GM13977 (cell line): ENCODE measurements at regions not wholly inside any gene's neighbourhood (a gene's known extent, or its start where the extent isn't known, plus 50 kb on each side); places are given as distances from the start of the nearest gene placed in this dataset.

ENCODE experiments used
- DNase-seq: peaks from one replicate; pipeline ENCODE4 v3.0.0; 2012; ENCODE audit warnings: low spot score
- in situ Hi-C: fragments of 300-500 bp; cut with MboI; formaldehyde crosslinking; loops from one replicate; pipeline ENCODE4 v1.12.0; 2022; ENCODE audit warnings: low sequenced_read_pairs, low pct_unique_long_range_greater_than_20kb, mixed read lengths, inconsistent platforms; ENCODE audit not compliant: unreplicated experiment
- TF ChIP-seq, protein P1 (sequence below): IDR thresholded peaks from 2 replicates; pipeline ENCODE4 v1.5.1; 2012; ENCODE audit warnings: mild to moderate bottlenecking, control low read depth; ENCODE audit not compliant: insufficient read depth; ENCODE audit errors: extremely low read depth, missing control alignments

DNA sequence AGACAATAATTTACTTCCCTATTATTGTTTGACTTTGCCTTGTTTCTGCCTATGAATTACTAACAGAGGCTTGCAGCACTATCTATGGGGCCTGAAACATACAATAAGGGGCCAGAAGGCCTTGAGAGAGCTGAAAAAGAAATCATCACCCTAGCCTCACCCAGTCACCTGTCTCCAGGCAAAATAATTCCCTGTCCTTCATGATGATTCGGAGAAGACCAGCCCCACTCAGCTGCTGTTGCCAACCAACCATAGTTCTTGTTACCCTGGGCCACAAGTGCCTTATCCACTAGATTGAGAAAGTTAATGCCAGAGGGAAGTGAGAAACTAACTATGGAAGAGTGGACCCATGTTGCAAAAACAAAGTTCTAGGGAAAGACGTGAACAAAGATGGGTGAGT lies 97.1 kb downstream of the ARF6 start:
- in situ Hi-C loops: no loop called here
- TF ChIP-seq, protein P1, sequence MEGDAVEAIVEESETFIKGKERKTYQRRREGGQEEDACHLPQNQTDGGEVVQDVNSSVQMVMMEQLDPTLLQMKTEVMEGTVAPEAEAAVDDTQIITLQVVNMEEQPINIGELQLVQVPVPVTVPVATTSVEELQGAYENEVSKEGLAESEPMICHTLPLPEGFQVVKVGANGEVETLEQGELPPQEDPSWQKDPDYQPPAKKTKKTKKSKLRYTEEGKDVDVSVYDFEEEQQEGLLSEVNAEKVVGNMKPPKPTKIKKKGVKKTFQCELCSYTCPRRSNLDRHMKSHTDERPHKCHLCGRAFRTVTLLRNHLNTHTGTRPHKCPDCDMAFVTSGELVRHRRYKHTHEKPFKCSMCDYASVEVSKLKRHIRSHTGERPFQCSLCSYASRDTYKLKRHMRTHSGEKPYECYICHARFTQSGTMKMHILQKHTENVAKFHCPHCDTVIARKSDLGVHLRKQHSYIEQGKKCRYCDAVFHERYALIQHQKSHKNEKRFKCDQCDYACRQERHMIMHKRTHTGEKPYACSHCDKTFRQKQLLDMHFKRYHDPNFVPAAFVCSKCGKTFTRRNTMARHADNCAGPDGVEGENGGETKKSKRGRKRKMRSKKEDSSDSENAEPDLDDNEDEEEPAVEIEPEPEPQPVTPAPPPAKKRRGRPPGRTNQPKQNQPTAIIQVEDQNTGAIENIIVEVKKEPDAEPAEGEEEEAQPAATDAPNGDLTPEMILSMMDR: no peak
- no peak for DNase-seq

DNA sequence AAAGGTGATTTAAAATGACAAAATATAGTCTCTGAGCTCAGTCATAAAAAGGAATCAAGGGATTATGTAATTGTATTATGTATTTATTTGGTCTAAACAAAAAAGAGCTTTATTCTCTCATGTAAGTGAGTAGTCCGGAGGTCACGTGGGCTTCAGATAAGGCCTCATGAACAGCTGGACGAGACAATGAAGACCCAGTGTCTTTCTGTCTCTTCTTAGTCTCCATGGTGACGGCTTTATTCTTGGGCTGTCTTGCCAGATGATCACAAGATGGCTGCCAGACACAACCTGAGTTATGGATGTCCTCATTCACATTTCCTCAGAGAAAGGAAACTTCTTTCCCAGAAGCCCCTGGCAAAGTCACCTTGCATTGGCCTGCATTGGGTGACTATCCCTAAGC lies 98.6 kb downstream of the ARF6 start:
- in situ Hi-C loops: no loop called here
- no peak for DNase-seq
- TF ChIP-seq, protein P1: no peak

DNA sequence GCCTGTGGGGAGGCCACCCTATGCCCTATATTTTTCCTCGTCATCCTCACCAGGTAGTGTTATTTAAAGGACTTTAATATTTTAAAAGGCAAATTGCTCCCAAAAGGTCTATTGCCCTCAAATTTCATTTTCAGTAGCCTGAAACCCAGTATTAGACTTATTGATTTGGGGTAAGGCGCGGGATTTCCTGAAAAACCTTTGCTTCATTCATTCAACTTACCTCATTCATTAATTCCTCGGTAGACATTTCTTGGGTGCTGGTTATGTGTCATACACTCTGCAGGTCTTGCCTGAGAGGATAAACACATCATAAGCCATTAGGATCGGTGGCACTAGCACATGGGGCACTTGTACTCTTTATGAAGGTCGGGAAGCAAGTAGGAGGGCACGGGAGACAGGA lies 99.2 kb downstream of the ARF6 start:
- DNase-seq: no peak
- TF ChIP-seq, protein P1: no peak
- in situ Hi-C loops: no loop called here

DNA sequence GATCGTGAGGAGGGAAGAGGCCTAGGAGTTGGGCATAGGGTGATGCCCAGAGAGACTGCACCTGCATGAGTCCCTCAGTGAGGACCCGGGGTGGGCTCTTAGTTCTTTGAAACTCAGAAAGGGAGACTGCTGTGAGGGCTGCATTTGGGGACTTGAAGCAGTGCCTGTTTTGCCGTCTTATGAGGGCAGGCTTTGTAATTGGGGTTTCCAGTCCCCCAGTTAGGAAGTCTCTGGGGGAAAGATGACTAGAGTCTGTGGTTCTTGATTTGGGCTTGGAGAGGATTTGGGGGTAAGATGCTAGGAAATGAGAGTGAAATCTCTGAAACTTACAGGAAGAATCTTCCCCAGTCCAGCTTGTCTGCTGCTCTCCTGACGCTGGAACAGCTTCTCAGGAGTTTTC lies 99.6 kb downstream of the ARF6 start:
- TF ChIP-seq, protein P1: no peak
- no peak for DNase-seq
- in situ Hi-C loops: no loop called here

GRCh38 chr14:49992901-49993339 lies 100.0 kb downstream of the ARF6 start:
- peak; percentile 57 for DNase-seq
- in situ Hi-C loops: no loop called here
- TF ChIP-seq, protein P1: no peak

DNA sequence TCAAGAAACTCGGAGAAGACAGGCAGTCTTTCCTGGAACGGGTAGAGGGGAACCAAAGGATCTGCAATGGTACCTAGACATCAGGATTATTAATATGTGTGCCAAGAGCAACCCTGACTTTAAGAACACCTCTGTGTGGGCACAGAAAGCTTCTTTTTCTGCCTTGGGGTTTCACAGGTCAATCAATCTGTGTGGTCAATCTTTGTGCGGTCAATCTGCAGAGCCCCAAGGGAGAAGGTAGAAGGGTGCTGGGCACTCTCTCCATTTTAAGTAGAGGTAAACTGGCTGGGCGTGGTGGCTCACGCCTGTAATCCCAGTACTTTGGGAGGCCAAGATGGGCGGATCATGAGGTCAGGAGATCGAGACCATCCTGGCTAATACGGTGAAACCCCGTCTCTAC lies 100.7 kb downstream of the ARF6 start:
- in situ Hi-C loops: no loop called here
- TF ChIP-seq, protein P1: no peak
- no peak for DNase-seq

- in situ Hi-C loops: no loop called here
- DNase-seq: no peak
- TF ChIP-seq, protein P1: no peak
These were observed 102.2 kb downstream of the ARF6 start for GRCh38 chr14:49994951-49995561.
